OCI-M1 (cell line): ENCODE measurements at regions not wholly inside any gene's neighbourhood (a gene's known extent, or its start where the extent isn't known, plus 50 kb on each side); places are given as distances from the start of the nearest gene placed in this dataset.
"Not testable (repeated sequence)": the region's sequence is repeated elsewhere in the genome, so short reads cannot be mapped to it uniquely, and the experiment has no call there.

Source experiments
- DNase-seq: peaks from one replicate; lab custom pipeline; 2025; lab: John Stamatoyannopoulos, UW

- DNase-seq, result no peak
Measured at GRCh38 chr4:81816031-81816761, 344.5 kb upstream of the RASGEF1B start.

DNA sequence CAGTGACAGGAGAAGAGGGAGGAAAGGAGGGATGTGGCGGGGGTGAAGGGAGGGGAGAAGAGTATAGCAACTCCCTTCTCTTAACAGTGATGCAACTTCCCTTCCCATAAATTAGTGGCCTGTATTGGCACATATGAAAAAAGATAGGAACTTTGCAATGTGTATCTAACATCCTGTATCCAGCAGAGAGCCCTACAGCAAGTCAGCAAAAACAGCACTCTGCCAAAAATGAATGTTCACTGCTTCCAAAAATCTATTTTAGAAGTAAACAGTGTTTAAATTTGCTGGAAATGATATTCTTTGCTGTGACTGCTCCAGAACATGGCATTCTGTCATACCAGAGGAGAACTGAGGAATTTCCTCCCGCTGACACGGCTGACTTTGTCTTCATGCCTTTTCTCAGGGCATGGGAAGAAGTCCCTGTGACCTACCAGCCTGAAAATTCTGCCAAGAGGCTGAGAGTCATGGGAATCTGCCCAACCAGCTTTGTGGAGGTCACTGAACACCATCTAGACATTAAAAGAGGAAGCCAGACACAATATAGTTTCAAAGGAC is 343.4 kb upstream of the RASGEF1B start:
- DNase-seq, result peak; percentile 38

DNA sequence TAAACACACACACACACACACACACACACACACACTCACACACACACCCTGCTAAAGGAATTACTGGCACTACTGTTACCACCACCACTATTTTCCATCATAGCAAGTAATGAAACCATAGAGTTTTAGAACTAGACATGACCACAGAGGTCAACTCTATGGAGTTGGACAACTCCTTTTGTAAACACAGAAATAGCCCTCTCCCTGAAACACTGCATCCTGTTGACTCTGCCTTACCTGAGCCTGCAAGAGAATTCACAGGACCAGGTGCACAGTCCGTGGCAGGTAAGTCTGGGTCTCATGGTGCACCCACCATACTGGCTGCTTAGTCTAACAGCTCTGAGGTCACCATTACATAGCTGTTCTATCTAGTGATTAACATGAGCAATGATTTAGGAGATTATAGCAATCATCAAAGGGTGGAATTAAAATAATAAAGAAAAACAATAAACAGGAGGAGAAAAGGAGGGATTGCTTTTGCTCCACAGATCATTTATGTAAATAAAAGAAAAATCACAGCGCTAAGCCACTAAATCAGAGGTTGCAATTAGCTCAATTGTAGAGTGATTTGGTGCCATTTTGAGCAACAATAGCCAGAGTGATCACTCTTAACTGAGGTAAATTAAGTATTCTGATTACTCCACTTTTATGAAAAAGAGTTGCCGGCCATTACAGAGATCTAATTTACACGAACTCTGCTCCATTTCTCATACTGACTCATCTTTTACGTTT is 340.0 kb upstream of the RASGEF1B start:
- DNase-seq, result no peak

GRCh38 chr4:81808011-81808672 is 336.4 kb upstream of the RASGEF1B start:
- DNase-seq, result peak; percentile 82

DNA sequence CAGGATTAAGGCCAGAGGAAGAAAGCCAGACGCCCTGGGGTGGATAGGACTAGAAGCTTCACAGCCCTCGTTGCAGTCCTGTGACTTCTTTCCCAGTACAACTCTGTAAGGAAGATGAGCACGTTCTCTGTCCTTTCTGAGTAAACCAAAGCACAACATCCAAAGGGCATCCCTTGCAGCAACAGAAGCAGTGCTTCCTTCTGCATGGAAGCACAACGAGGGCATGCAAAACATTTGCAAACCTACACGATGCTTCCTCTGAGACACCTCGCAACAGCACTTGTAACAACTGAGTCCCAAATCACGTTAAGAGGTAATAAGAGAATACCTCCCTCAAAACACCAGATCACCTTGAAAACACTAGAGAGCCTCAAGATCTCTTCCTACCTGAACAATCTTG is 335.7 kb upstream of the RASGEF1B start:
- no peak for DNase-seq

- DNase-seq, result peak; percentile 92
Measured at GRCh38 chr4:81806485-81806884, 334.8 kb upstream of the RASGEF1B start.

- DNase-seq, result no peak
Measured at GRCh38 chr4:81804849-81805248, 333.1 kb upstream of the RASGEF1B start.

DNA sequence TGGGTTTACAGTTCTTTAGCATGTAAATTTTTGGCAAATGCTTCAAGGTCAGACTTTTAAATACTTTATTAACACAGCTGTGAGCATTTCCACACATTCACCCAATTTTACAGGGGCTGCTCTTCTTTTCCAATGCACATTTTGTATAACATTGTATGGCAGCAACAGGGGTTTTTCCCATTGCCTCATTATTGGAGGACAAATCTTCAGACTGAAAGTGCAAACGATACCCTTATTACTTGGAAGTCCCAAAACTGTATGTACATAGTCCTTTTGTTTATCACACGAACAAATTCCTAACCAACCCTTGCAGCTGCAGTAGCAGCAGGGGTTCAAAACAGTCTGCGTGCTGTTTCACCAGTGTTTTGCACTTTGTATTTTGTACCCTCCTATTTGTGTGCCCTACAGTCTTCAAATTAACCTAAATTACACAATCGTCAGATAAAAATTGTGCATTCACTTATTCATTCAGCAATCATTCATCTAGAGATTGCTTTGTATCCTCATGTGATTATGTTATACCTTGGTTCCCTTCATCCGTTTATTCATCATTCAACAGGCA is 330.7 kb upstream of the RASGEF1B start:
- DNase-seq, result no peak

- no peak for DNase-seq
Measured at GRCh38 chr4:81799371-81799770, 327.7 kb upstream of the RASGEF1B start.

- no peak for DNase-seq
Measured at GRCh38 chr4:81796790-81797528, 325.3 kb upstream of the RASGEF1B start.

- peak; percentile 41 for DNase-seq
Measured at GRCh38 chr4:81792521-81792920, 320.8 kb upstream of the RASGEF1B start.

GRCh38 chr4:81790477-81790876 is 318.8 kb upstream of the RASGEF1B start:
- DNase-seq, result peak; percentile 58

- no peak for DNase-seq
Measured at GRCh38 chr4:81789741-81790399, 318.2 kb upstream of the RASGEF1B start.

- no peak for DNase-seq
Measured at GRCh38 chr4:81789158-81789557, 317.5 kb upstream of the RASGEF1B start.

DNA sequence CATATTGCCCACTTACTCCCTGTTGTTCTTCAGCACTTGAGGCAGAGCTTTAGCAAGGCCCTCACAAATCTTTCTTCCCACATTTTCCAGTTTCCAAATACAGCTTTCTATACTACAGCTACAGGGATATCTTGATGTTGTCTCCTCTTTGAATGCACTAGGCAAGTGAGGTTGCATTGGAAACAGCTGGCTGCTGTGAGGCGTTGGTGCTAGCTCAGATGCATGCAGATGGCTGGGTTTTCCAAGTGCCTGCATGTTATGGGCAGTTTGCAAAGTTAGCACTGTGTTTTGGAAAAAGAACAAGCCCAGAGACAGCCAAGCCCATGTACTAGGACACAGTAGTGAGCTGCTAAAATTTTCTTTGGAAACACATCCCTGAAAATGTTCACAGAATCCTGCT is 315.1 kb upstream of the RASGEF1B start:
- no peak for DNase-seq

DNA sequence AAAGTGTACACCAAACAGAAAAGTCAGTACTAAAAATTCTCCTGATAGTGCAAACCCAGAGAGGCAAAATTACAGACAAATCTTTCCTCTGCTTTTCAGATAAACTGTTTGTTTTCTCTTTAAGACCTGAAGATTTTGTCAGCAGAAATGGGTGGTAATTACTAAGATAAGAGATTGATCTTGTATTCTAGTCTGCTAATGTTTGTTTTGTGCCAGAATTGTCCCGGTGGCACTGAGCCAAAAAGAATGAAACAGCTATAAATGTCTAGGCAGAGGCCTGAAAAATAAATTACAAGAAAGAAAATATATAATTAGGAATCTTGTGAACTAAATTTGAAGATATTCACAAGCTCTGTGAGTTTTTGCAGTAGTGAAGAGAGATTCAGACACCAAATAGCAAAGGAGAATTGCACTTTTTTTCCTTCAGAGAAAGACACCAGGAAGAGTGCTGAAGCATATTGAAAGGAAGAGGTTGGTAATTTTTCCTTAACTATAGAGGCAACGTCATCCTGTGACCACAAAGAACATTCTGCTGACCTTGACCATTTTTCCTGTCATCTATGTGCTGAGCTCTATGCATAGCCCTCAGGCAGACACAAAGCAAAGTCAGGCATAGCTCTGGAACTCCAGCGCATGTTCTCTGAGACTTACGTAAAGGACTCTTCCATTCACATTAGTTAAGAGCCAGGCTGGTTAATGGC is 314.5 kb upstream of the RASGEF1B start:
- peak; percentile 81 for DNase-seq

GRCh38 chr4:81785338-81785737 is 313.6 kb upstream of the RASGEF1B start:
- no peak for DNase-seq

DNA sequence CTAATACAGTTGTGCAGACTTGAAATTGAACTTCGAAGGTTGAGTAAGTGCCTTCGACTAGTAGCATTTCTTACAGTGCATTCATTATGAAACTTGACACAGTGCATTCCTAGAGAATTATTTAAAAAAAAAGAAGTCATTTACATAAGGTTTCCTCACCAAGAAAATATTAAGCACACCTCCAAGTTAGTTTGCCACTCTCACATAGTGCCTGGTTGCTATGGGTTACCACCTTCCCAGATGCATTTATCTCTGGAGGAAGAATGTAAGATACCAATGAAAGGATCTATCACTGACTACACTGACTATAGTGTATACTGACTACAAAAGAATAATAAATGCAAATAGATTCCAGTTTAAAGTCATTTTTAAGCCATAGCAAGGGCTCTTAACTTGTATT is 311.9 kb upstream of the RASGEF1B start:
- no peak for DNase-seq

DNA sequence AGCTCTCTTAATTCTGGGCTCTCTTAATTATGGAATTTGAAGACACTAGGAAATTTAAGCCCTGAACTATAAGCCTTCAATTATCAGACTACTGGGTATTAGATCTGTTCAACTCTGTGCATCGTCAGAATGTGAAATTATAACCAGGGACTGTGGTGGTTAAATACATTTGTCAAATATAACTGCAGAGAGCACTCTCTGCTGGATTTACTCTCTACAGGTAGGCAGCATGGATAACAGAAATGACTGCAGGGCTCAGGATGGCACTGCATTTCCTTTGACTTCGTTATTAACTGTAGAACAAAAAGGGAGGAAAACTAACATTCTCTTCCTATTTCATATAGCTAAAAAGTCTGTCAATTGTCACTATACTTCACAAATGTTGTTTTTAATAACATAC is 310.1 kb upstream of the RASGEF1B start:
- DNase-seq, result no peak

DNA sequence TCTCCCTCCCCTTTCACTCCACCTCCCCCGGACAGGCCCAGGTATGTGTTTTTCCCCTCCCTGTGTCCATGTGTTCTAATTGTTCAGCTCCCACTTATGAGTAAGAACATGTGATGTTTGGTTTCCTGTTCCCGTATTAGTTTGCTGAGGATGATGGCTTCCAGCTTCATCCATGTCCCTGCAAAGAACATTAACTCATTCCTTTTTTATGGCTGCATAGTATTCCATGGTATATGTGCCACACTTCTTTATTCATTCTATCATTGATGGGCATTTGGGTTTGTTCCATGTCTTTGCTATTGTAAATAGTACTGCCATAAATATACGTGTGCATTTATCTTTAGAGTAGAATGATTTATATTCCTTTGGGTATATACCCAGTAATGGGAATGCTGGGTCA is 306.0 kb upstream of the RASGEF1B start:
- not testable (repeated sequence) for DNase-seq

DNA sequence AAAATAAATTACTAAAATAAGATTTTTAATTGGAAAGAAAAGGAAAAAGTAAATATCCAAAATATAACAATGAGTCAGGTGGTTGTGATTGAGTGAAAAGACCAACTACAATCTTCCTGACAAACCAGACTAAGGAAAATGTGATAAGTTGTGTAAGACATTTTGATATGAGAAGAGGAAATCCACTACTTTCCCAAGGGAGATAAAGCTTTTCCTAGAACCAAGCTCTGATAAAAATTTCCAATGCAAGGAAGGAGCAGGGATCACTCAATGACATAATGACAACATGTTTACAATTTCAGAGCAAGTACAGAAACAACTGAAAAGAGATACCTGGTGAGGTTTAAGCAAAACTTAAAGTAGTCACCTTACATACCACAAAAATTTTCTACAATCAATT is 305.1 kb upstream of the RASGEF1B start:
- no peak for DNase-seq
